ENCODE measurements at regions not wholly inside any gene's neighbourhood (a gene's known extent, or its start where the extent isn't known, plus 50 kb on each side); places are given as distances from the start of the nearest gene placed in this dataset.

DNA sequence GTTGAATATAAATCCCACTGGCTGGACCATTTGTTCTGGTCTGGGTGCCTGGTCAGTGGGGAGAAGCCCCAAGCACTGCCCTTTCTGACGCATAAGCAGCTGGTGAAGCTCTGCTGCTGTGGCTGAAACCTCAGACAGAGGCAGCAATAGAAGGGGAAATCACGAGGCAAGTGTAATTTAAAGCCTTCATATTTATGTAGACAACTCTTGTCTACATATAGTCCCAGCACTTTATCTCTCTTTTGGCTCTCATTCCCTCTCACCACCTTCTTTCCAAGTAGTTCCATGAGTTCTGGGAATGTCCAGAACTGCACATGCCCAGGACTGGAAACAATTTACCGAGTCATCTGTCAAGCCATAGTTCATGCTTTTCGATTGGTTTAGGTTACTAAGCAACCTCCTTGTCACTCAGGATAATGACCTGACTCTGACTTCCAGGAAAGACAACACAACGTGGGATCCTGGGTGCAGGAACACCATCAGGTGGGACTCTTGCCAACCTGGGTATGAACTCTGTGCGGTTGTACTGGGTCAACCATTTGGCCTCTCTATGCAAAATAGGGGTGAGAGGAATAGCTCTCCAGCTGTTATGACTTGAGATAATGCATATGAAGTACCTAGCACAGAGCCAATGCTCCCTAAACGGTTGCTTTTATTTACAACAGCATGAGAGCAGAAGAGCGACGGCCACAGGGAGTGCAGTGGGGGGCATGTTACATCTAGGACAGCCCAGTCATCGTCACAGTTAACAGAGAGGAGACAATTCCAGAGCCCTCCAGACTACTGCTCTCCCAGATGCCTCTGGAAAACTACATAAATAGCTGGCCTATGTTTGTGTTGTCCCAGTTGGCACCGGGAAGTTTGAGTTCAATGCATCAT lies 321.9 kb downstream of the FOXO1 start:
- Histone ChIP-seq H3K4me3 (no peak overlapping the region), H3K79me2 (replicated peaks; ENCODE audit: insufficient read depth) (no peaks in the 10 kb centered on the region), H3K36me3 (ENCODE audit: insufficient read depth) (no peaks in the 10 kb centered on the region), H3K9me2 (ENCODE audit: insufficient read depth) (peaks cover 10% of the 10 kb centered on the region; the same call in 1 of the 2 replicates), H3F3A (replicated peaks; ENCODE audit: low read depth) (no peaks in the 10 kb centered on the region), H2AFZ (no peak overlapping the region), H3K4me2 (no peak overlapping the region), H3K4me1 (ENCODE audit: insufficient read depth) (peaks cover 40% of the 10 kb centered on the region), H3K27me3 (ENCODE audit: insufficient read depth) (no peaks in the 10 kb centered on the region), H3K27ac (ENCODE audit: low read depth) (no peak overlapping the region), H4K20me1 (replicated peaks; ENCODE audit: insufficient read depth) (no peaks in the 10 kb centered on the region)
- TF ChIP-seq, protein P1, sequence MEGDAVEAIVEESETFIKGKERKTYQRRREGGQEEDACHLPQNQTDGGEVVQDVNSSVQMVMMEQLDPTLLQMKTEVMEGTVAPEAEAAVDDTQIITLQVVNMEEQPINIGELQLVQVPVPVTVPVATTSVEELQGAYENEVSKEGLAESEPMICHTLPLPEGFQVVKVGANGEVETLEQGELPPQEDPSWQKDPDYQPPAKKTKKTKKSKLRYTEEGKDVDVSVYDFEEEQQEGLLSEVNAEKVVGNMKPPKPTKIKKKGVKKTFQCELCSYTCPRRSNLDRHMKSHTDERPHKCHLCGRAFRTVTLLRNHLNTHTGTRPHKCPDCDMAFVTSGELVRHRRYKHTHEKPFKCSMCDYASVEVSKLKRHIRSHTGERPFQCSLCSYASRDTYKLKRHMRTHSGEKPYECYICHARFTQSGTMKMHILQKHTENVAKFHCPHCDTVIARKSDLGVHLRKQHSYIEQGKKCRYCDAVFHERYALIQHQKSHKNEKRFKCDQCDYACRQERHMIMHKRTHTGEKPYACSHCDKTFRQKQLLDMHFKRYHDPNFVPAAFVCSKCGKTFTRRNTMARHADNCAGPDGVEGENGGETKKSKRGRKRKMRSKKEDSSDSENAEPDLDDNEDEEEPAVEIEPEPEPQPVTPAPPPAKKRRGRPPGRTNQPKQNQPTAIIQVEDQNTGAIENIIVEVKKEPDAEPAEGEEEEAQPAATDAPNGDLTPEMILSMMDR (conservative IDR thresholded peaks at IDR 0.05; ENCODE audit: low read depth in 2 of 2), result no peak
- TF ChIP-seq EZH2phosphoT487 (IDR thresholded peaks at IDR 0.05; ENCODE audit: unreplicated experiment) (no peak), NANOG (IDR thresholded peaks at IDR 0.05; ENCODE audit: borderline replicate concordance) (no peak), EZH2 (IDR thresholded peaks at IDR 0.05; ENCODE audit: low read depth, unreplicated experiment) (no peak), ZNF331 (CRISPR knock-in tag; IDR thresholded peaks at IDR 0.05; ENCODE audit: low read depth) (no peak), CREB1 (CRISPR knock-in tag; IDR thresholded peaks at IDR 0.05; ENCODE audit: low read depth) (no peak), STAT1 (IDR thresholded peaks at IDR 0.05; ENCODE audit: unreplicated experiment) (no peak), POLR2AphosphoS5 (IDR thresholded peaks at IDR 0.05; ENCODE audit: low read depth) (no peak), ZNF114 (CRISPR knock-in tag; IDR thresholded peaks at IDR 0.05) (no peak), JUNB (IDR thresholded peaks at IDR 0.05; ENCODE audit: unreplicated experiment) (no peak)
- TF ChIP-seq, protein P2, sequence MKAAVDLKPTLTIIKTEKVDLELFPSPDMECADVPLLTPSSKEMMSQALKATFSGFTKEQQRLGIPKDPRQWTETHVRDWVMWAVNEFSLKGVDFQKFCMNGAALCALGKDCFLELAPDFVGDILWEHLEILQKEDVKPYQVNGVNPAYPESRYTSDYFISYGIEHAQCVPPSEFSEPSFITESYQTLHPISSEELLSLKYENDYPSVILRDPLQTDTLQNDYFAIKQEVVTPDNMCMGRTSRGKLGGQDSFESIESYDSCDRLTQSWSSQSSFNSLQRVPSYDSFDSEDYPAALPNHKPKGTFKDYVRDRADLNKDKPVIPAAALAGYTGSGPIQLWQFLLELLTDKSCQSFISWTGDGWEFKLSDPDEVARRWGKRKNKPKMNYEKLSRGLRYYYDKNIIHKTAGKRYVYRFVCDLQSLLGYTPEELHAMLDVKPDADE (IDR thresholded peaks at IDR 0.05), result no peak
- TF ChIP-seq, protein P3, sequence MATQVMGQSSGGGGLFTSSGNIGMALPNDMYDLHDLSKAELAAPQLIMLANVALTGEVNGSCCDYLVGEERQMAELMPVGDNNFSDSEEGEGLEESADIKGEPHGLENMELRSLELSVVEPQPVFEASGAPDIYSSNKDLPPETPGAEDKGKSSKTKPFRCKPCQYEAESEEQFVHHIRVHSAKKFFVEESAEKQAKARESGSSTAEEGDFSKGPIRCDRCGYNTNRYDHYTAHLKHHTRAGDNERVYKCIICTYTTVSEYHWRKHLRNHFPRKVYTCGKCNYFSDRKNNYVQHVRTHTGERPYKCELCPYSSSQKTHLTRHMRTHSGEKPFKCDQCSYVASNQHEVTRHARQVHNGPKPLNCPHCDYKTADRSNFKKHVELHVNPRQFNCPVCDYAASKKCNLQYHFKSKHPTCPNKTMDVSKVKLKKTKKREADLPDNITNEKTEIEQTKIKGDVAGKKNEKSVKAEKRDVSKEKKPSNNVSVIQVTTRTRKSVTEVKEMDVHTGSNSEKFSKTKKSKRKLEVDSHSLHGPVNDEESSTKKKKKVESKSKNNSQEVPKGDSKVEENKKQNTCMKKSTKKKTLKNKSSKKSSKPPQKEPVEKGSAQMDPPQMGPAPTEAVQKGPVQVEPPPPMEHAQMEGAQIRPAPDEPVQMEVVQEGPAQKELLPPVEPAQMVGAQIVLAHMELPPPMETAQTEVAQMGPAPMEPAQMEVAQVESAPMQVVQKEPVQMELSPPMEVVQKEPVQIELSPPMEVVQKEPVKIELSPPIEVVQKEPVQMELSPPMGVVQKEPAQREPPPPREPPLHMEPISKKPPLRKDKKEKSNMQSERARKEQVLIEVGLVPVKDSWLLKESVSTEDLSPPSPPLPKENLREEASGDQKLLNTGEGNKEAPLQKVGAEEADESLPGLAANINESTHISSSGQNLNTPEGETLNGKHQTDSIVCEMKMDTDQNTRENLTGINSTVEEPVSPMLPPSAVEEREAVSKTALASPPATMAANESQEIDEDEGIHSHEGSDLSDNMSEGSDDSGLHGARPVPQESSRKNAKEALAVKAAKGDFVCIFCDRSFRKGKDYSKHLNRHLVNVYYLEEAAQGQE (IDR thresholded peaks at IDR 0.05; ENCODE audit: unreplicated experiment), result no peak
- TF ChIP-seq, protein P4, sequence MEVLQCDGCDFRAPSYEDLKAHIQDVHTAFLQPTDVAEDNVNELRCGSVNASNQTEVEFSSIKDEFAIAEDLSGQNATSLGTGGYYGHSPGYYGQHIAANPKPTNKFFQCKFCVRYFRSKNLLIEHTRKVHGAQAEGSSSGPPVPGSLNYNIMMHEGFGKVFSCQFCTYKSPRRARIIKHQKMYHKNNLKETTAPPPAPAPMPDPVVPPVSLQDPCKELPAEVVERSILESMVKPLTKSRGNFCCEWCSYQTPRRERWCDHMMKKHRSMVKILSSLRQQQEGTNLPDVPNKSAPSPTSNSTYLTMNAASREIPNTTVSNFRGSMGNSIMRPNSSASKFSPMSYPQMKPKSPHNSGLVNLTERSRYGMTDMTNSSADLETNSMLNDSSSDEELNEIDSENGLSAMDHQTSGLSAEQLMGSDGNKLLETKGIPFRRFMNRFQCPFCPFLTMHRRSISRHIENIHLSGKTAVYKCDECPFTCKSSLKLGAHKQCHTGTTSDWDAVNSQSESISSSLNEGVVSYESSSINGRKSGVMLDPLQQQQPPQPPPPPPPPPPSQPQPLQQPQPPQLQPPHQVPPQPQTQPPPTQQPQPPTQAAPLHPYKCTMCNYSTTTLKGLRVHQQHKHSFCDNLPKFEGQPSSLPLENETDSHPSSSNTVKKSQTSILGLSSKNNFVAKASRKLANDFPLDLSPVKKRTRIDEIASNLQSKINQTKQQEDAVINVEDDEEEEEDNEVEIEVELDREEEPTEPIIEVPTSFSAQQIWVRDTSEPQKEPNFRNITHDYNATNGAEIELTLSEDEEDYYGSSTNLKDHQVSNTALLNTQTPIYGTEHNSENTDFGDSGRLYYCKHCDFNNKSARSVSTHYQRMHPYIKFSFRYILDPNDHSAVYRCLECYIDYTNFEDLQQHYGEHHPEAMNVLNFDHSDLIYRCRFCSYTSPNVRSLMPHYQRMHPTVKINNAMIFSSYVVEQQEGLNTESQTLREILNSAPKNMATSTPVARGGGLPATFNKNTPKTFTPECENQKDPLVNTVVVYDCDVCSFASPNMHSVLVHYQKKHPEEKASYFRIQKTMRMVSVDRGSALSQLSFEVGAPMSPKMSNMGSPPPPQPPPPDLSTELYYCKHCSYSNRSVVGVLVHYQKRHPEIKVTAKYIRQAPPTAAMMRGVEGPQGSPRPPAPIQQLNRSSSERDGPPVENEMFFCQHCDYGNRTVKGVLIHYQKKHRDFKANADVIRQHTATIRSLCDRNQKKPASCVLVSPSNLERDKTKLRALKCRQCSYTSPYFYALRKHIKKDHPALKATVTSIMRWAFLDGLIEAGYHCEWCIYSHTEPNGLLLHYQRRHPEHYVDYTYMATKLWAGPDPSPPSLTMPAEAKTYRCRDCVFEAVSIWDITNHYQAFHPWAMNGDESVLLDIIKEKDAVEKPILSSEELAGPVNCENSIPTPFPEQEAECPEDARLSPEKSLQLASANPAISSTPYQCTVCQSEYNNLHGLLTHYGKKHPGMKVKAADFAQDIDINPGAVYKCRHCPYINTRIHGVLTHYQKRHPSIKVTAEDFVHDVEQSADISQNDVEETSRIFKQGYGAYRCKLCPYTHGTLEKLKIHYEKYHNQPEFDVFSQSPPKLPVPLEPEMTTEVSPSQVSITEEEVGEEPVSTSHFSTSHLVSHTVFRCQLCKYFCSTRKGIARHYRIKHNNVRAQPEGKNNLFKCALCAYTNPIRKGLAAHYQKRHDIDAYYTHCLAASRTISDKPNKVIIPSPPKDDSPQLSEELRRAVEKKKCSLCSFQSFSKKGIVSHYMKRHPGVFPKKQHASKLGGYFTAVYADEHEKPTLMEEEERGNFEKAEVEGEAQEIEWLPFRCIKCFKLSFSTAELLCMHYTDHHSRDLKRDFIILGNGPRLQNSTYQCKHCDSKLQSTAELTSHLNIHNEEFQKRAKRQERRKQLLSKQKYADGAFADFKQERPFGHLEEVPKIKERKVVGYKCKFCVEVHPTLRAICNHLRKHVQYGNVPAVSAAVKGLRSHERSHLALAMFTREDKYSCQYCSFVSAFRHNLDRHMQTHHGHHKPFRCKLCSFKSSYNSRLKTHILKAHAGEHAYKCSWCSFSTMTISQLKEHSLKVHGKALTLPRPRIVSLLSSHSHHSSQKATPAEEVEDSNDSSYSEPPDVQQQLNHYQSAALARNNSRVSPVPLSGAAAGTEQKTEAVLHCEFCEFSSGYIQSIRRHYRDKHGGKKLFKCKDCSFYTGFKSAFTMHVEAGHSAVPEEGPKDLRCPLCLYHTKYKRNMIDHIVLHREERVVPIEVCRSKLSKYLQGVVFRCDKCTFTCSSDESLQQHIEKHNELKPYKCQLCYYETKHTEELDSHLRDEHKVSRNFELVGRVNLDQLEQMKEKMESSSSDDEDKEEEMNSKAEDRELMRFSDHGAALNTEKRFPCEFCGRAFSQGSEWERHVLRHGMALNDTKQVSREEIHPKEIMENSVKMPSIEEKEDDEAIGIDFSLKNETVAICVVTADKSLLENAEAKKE (CRISPR knock-in tag; IDR thresholded peaks at IDR 0.05), result no peak
- peaks cover 73% of the 10 kb centered on the region for H3K4me1 Mint-ChIP-seq
- H3K27me3 Mint-ChIP-seq (ENCODE audit: insufficient read depth, low read depth, poor library complexity), result peaks cover 23% of the 10 kb centered on the region
- ATAC-seq (peak; percentile 28), DNase-seq (ENCODE audit: low spot score) (no peak)
- H3K4me3 Mint-ChIP-seq, result peak overlapping the region; percentile 18; the same call in 1 of the 3 replicates
- peaks cover 4% of the 10 kb centered on the region; the same call in 2 of the 3 replicates for H3K36me3 Mint-ChIP-seq (ENCODE audit: low read depth)
- peaks cover 3% of the 10 kb centered on the region; the same call in 2 of the 3 replicates for H3K9me3 Mint-ChIP-seq
- H3K27ac Mint-ChIP-seq, result no peak overlapping the region

All from GM23338 (cell line).